ENCODE measurements at regions not wholly inside any gene's neighbourhood (a gene's known extent, or its start where the extent isn't known, plus 50 kb on each side); places are given as distances from the start of the nearest gene placed in this dataset.

- no peak for TF ChIP-seq CTCF (conservative IDR thresholded peaks at IDR 0.05; ENCODE audit: low read depth, low read length)
- no peak for TF ChIP-seq MAZ (IDR thresholded peaks at IDR 0.05; ENCODE audit: borderline replicate concordance, low read depth, low read length)
- TF ChIP-seq USF2 (IDR thresholded peaks at IDR 0.05; ENCODE audit: low read depth, low read length) = no peak
- TF ChIP-seq MXI1 (IDR thresholded peaks at IDR 0.05; ENCODE audit: borderline replicate concordance, low read depth, low read length) = no peak
- no peak for TF ChIP-seq RFX5 (IDR thresholded peaks at IDR 0.05; ENCODE audit: low read depth, low read length)
- no peak for TF ChIP-seq BHLHE40 (IDR thresholded peaks at IDR 0.05; ENCODE audit: low read depth, low read length)
- no peak for TF ChIP-seq SMC3 (IDR thresholded peaks at IDR 0.05; ENCODE audit: low read depth, low read length)
- TF ChIP-seq RCOR1 (IDR thresholded peaks at IDR 0.05; ENCODE audit: insufficient replicate concordance, low read length) = no peak
- TF ChIP-seq NFE2L2 (IDR thresholded peaks at IDR 0.05; ENCODE audit: low read depth, low read length) = no peak
Measured at GRCh38 chr1:65539266-65540131, 119.0 kb downstream of the LEPR start.
